22Rv1 (cell line): ENCODE measurements at regions not wholly inside any gene's neighbourhood (a gene's known extent, or its start where the extent isn't known, plus 50 kb on each side); places are given as distances from the start of the nearest gene placed in this dataset.

Experiments used
- H3K27ac ChIP-seq: fragments of 450-650 bp; 2 replicates; pipeline ENCODE4 v1.5.1; 2017
- ZFX ChIP-seq: fragments of 450-650 bp; IDR thresholded peaks from 2 replicates; pipeline ENCODE4 v1.6.1; 2017; ENCODE audit warnings: antibody characterized with exemption, borderline replicate concordance
- TF ChIP-seq, protein P1 (sequence below): fragments of 450-650 bp; IDR thresholded peaks from 2 replicates; pipeline ENCODE4 v1.5.1; 2017; ENCODE audit warnings: mild to moderate bottlenecking

DNA sequence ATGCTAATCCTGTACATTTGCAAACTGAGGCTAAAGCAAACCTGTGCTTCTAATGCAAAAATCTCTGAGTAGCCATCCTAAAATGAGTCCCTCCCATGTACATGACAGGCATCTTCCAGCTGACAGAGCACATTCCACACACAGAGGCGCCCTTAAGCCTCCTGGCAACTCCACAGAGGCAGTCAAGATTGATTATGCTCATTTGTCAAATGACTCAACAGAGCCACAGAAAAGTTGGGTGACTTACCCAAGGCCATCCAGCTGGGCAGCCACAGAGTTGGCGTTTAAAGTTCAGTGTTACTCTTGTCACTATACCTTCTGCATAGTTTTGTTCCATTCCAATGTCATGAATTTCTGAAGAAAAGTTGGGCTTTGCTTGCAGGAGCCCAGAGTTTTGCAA is 394.6 kb upstream of the FGF13 start:
- no peak for TF ChIP-seq ZFX
- TF ChIP-seq, protein P1, sequence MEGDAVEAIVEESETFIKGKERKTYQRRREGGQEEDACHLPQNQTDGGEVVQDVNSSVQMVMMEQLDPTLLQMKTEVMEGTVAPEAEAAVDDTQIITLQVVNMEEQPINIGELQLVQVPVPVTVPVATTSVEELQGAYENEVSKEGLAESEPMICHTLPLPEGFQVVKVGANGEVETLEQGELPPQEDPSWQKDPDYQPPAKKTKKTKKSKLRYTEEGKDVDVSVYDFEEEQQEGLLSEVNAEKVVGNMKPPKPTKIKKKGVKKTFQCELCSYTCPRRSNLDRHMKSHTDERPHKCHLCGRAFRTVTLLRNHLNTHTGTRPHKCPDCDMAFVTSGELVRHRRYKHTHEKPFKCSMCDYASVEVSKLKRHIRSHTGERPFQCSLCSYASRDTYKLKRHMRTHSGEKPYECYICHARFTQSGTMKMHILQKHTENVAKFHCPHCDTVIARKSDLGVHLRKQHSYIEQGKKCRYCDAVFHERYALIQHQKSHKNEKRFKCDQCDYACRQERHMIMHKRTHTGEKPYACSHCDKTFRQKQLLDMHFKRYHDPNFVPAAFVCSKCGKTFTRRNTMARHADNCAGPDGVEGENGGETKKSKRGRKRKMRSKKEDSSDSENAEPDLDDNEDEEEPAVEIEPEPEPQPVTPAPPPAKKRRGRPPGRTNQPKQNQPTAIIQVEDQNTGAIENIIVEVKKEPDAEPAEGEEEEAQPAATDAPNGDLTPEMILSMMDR: no peak

DNA sequence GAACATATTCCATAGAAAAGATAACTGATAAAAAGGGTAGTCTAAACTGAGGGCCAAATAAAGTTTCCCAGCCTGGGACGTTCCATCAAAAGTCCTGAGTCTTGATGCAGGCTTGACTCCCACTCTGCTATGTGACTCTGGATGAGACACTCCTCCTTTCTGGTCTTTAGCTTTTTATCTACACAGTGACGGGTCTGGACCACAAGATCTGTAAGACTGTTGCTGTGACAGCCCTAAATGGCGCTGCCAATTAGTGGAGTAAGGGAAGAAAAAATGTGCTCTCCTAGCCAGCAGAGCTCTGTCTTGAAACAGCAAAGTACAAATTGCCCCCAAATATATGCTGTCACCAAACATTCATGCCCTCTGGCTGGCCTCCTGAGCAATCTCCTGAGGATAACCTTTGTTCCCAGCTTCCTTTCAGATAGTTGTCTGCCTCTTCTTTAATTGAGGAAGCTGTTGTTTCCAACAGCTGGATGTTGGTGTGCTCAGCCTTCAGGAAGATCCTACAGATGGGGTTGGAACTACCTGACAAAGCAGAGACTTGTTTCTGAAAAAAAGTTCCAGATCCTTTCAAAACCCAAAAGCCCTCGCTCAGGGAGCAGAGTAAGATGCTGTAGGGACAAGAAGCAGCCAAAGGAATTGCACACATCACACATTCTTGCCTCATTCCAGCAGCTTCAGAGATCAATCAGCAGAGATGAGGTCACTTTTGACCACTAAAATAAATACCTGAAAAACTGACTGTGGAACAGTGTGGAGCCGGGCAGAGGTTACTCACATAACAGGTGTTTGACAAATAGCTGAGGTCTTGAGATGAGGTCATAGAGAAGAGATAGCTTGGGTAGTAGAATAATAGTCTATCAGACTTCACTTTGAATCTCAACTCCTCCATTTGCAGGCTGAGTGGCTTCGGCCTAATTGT is 383.4 kb upstream of the FGF13 start:
- no peak overlapping the region for H3K27ac ChIP-seq
- TF ChIP-seq, protein P1: no peak

More for the DNA sequence above, 394.6 kb upstream of the FGF13 start:
- no peak overlapping the region for H3K27ac ChIP-seq

DNA sequence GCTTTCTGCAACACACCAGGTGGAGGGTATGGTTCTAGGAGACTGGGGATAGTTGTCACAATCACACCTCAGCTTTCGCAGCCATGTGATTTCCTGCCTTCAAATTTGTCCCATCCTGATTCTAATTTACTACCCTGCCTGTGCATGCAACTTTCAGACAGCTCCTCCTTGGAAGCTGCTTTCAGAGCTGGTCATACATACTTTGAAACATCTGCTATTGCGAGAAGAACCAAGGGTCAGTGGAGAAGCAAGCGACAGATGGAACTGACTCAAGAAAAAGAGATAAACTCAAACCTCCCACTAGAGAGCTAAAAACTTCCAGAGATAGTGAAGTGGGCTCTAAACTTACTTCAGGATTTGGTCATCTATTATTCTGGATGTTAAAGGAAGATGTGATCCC is 381.7 kb upstream of the FGF13 start:
- no peak for TF ChIP-seq ZFX
- TF ChIP-seq, protein P1: no peak
- H3K27ac ChIP-seq: no peak overlapping the region

DNA sequence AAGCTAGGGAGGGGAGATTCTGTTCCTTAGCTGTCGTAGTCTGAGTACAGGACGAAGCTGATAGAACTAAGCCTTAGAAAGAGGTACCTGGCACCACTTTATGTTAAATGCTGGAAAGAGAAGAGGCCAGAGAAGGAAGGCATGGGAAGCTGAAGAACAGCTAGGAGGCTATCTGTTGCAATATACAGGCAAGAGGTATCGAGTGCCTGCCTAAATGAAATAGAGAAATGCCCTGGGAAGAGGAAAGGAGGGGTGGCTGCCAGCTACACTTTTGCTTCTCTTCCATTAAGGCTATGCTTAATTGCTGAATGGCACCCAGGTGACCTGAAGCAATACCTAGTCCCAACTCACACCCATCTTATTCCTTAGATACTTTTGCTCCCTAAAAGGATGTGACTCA is 380.4 kb upstream of the FGF13 start:
- no peak overlapping the region for H3K27ac ChIP-seq
- TF ChIP-seq, protein P1: no peak
- TF ChIP-seq ZFX: no peak

DNA sequence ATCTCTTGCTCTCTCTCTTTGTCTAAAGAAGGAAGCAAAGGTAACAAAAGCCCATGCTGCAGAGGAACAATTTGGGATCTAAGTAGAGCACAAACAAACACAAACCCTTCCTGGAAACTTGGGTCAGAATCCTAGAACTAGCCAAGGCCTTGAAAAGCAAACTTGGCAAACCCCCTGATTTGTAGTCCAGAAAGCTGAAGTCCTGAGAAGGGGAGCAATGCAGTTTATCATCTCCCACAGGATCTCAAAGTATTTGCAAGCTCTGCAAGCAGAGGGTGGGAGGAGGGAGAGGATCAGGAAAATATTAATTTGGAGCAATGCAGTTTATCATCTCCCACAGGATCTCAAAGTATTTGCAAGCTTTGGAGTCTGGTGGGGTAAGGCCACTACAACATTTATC is 379.5 kb upstream of the FGF13 start:
- TF ChIP-seq ZFX: no peak
- TF ChIP-seq, protein P1: no peak
- H3K27ac ChIP-seq: no peak overlapping the region

DNA sequence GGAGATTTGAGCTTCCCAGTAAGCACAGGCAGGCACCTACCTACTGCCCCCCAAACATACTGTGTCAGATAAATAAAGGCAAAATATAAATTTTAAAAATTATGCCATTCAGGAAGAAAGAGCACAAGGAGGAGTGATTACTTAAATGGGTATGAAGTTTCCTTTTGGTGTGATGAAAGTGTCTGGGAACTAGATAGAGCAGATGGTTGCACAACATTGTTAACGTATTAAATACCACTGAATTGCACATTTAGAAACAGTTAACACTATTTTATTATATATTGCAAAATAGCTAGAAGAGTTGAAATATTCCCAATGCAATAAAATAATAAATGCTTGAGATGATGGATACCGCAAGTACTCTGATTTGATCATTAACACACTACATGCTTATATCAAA is 374.7 kb upstream of the FGF13 start:
- H3K27ac ChIP-seq: no peak overlapping the region
- TF ChIP-seq, protein P1: no peak
- TF ChIP-seq ZFX: no peak

DNA sequence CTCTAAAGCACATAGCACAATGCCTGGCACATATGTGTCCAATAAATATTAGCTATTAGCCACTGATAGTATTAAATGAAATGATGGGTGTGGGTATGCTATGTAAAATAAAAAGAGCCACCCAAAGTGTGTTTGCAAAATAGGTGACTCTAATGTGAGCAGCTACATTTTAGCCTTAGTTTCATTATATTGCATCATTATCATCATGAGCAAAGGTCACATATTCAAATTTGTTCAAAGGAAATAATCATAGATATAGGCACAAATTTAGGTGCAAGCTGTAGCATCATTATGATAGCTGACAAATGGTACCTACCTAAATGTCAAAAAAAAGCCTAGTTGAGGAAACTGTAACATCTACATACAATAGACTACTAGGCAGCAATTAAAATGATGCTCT is 373.9 kb upstream of the FGF13 start:
- H3K27ac ChIP-seq: no peak overlapping the region
- no peak for TF ChIP-seq ZFX
- TF ChIP-seq, protein P1: no peak
